HL-60 (cell line): ENCODE measurements at regions not wholly inside any gene's neighbourhood (a gene's known extent, or its start where the extent isn't known, plus 50 kb on each side); places are given as distances from the start of the nearest gene placed in this dataset.
A peak's percentile ranks its signal among the peaks of the same experiment; 100 is the strongest.
"Not testable (repeated sequence)": the region's sequence is repeated elsewhere in the genome, so short reads cannot be mapped to it uniquely, and the experiment has no call there.

Source experiments
- DNase-seq, 2 experiments: peaks; one replicate each; pipeline ENCODE4 v3.0.0-alpha.2; 2010 to 2020; ENCODE audit warnings: low read depth in 1 of 2, low spot score in 1 of 2
- H3K27ac ChIP-seq: fragments of 250-450 bp; sonication (Bioruptor Pico); replicated peaks from 2 replicates; pipeline ENCODE4 v1.5.1; 2020; ENCODE audit warnings: mild to moderate bottlenecking, moderate library complexity
- H3K27me3 ChIP-seq: fragments of 250-450 bp; sonication (Bioruptor Pico); 2 replicates; pipeline ENCODE4 v1.5.1; 2021; ENCODE audit warnings: mild to moderate bottlenecking, moderate library complexity; ENCODE audit not compliant: insufficient read depth, poor library complexity, severe bottlenecking
- H3K4me3 ChIP-seq: replicated peaks from 2 replicates; pipeline ENCODE4 v1.5.1; 2011; ENCODE audit warnings: mild to moderate bottlenecking, control low read depth, low read length; ENCODE audit not compliant: insufficient read depth
- CTCF ChIP-seq: IDR thresholded peaks from one replicate; pipeline ENCODE4 v1.5.1; 2011; ENCODE audit warnings: low read length, control low read depth, inconsistent platforms; ENCODE audit not compliant: insufficient read depth
- GABPA ChIP-seq: IDR thresholded peaks from 2 replicates; pipeline ENCODE4 v1.6.1; 2012; ENCODE audit warnings: low read depth
- POLR2AphosphoS5 ChIP-seq: IDR thresholded peaks from 2 replicates; pipeline ENCODE4 v1.6.1; 2012; ENCODE audit warnings: low read depth
- SPI1 ChIP-seq: IDR thresholded peaks from 2 replicates; pipeline ENCODE4 v1.6.1; 2012; ENCODE audit warnings: low read depth, mild to moderate bottlenecking, borderline replicate concordance
- TF ChIP-seq, protein P1 (sequence below): IDR thresholded peaks from 2 replicates; pipeline ENCODE4 v1.6.1; 2012; ENCODE audit warnings: low read depth; ENCODE audit not compliant: insufficient replicate concordance

DNA sequence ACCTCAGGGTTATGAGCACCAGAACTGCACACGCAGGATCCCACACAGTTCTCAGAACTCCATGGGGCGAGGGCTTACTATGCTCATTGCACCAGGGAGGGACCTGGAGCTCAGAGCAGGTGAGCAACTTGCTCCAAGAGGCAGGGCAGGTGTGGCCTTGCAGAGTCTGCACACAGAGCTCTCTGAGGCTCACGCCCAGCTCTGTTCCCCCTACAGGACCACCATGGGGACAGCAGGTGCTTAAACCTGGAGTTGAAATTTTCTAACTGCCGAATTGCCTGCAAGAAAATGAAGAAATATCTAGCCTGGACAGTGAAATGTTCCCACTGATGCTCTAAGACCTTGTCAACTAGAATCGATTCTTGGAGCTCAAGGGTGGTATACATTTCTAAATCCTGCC, 49.9 kb upstream of the MSMB start:
- not testable (repeated sequence) for H3K27me3 ChIP-seq, H3K4me3 ChIP-seq, DNase-seq
- peak overlapping the region; percentile 60; the same call in 1 of the 2 replicates for H3K27ac ChIP-seq

GRCh38 chr10:46096446-46096845, 50.4 kb upstream of the MSMB start:
- Histone ChIP-seq H3K27ac (peak overlapping the region; percentile 60), H3K27me3 (no peaks in the 10 kb centered on the region), H3K4me3 (no peak overlapping the region)
- TF ChIP-seq POLR2AphosphoS5, result no peak
- TF ChIP-seq, protein P1, sequence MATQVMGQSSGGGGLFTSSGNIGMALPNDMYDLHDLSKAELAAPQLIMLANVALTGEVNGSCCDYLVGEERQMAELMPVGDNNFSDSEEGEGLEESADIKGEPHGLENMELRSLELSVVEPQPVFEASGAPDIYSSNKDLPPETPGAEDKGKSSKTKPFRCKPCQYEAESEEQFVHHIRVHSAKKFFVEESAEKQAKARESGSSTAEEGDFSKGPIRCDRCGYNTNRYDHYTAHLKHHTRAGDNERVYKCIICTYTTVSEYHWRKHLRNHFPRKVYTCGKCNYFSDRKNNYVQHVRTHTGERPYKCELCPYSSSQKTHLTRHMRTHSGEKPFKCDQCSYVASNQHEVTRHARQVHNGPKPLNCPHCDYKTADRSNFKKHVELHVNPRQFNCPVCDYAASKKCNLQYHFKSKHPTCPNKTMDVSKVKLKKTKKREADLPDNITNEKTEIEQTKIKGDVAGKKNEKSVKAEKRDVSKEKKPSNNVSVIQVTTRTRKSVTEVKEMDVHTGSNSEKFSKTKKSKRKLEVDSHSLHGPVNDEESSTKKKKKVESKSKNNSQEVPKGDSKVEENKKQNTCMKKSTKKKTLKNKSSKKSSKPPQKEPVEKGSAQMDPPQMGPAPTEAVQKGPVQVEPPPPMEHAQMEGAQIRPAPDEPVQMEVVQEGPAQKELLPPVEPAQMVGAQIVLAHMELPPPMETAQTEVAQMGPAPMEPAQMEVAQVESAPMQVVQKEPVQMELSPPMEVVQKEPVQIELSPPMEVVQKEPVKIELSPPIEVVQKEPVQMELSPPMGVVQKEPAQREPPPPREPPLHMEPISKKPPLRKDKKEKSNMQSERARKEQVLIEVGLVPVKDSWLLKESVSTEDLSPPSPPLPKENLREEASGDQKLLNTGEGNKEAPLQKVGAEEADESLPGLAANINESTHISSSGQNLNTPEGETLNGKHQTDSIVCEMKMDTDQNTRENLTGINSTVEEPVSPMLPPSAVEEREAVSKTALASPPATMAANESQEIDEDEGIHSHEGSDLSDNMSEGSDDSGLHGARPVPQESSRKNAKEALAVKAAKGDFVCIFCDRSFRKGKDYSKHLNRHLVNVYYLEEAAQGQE, result no peak
- no peak for TF ChIP-seq SPI1
- TF ChIP-seq GABPA, result no peak
- TF ChIP-seq CTCF, result no peak
- no peak for DNase-seq

- H3K27me3 ChIP-seq, result no peaks in the 10 kb centered on the region
- peak overlapping the region; percentile 60 for H3K27ac ChIP-seq
- DNase-seq, result no peak
- H3K4me3 ChIP-seq, result no peak overlapping the region
- TF ChIP-seq, protein P1, result no peak
- no peak for TF ChIP-seq GABPA
- TF ChIP-seq CTCF, result no peak
- TF ChIP-seq POLR2AphosphoS5, result no peak
- TF ChIP-seq SPI1, result peak; percentile 18; the same call in 1 of the 2 replicates
Observed at GRCh38 chr10:46096909-46097575, 51.0 kb upstream of the MSMB start.

DNA sequence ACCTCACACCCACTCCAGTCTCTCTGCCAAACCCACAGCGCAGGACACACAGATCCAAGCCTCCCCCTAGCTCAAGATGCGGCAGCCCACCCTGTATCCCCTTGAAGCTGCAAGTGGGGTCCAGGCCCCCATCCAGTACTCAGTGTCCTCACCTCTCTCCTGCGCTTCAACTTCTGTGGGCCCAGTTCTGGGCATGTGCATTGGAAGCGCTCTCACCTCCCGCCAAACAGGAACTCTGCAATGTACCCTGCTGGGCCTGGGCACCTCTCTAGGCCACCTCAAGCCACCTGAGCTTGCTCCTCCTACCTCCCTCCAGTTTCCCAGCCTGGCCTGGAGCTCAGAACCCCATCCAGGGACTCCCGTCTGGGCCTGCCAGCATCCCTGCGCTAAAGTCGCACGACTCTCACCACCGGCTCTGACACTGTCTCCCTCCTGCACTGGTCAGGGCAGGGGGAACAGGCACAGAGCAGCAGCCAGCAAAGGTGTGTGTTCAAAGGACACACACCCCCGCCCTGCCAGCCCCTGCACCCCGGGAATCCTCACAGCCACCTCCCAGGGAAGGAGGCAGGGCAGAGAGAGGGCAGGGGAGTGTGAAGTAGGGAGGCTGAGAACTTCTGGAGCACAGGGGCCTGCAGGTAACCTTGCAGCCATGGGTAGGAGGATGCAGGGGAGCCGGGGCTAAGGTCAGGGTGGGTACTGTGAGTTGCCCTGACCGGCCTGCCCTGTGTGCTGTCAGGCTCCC, 51.7 kb upstream of the MSMB start:
- TF ChIP-seq, protein P1, result no peak
- TF ChIP-seq GABPA, result no peak
- no peak for TF ChIP-seq POLR2AphosphoS5
- TF ChIP-seq SPI1, result no peak
- TF ChIP-seq CTCF, result no peak
- Histone ChIP-seq H3K27ac (peak overlapping the region; percentile 60), H3K4me3 (no peak overlapping the region), H3K27me3 (no peaks in the 10 kb centered on the region)
- no peak for DNase-seq
